Stomach smooth muscle (tissue), 2 donors: ENCODE measurements at regions not wholly inside any gene's neighbourhood (a gene's known extent, or its start where the extent isn't known, plus 50 kb on each side); places are given as distances from the start of the nearest gene placed in this dataset.

Experiments used
- H3K27ac ChIP-seq: one replicate; pipeline ENCODE4 v1.7.0; 2013; ENCODE audit warnings: mild to moderate bottlenecking, low read length, inconsistent platforms
- H3K27me3 ChIP-seq, 2 donors: one replicate each; pipeline ENCODE4 v1.7.0; 2013; ENCODE audit warnings: low read length in 2 of 2; ENCODE audit not compliant: insufficient read depth in 2 of 2, control insufficient read depth in 1 of 2
- H3K36me3 ChIP-seq, 2 donors: one replicate each; pipeline ENCODE4 v1.7.0; 2013; ENCODE audit warnings: low read length in 2 of 2; ENCODE audit not compliant: control insufficient read depth in 2 of 2, insufficient read depth in 2 of 2
- H3K4me1 ChIP-seq: one replicate; pipeline ENCODE4 v1.7.0; 2013; ENCODE audit warnings: low read length; ENCODE audit not compliant: control insufficient read depth, insufficient read depth
- H3K4me3 ChIP-seq, 2 donors: one replicate each; pipeline ENCODE4 v1.7.0; 2013; ENCODE audit warnings: low read length in 2 of 2
- H3K9ac ChIP-seq, 2 donors: one replicate each; pipeline ENCODE4 v1.7.0; 2013; ENCODE audit warnings: low read length in 2 of 2, mild to moderate bottlenecking in 1 of 2
- H3K9me3 ChIP-seq, 2 donors: one replicate each; pipeline ENCODE4 v1.7.0; 2013; ENCODE audit warnings: low read length in 2 of 2; ENCODE audit not compliant: control insufficient read depth in 2 of 2
- donor health status: healthy.
- donor health status: Pancreatic carcinoma.

- H3K9me3 ChIP-seq: no peaks in the 10 kb centered on the region
- H3K27ac ChIP-seq: no peak overlapping the region
- no peaks in the 10 kb centered on the region for H3K36me3 ChIP-seq
- no peaks in the 10 kb centered on the region for H3K4me1 ChIP-seq
- H3K4me3 ChIP-seq: no peak overlapping the region
- H3K27me3 ChIP-seq: no peaks in the 10 kb centered on the region
- H3K9ac ChIP-seq: no peak overlapping the region
Observed at GRCh38 chr6:12221856-12222255, 68.3 kb upstream of the EDN1 start.

- H3K4me3 ChIP-seq: no peak overlapping the region
- H3K9ac ChIP-seq: no peak overlapping the region
- no peaks in the 10 kb centered on the region for H3K4me1 ChIP-seq
- H3K9me3 ChIP-seq: no peaks in the 10 kb centered on the region
- H3K27ac ChIP-seq: no peak overlapping the region
- no peaks in the 10 kb centered on the region for H3K36me3 ChIP-seq
- no peaks in the 10 kb centered on the region for H3K27me3 ChIP-seq
Observed at GRCh38 chr6:12222405-12223366, 67.5 kb upstream of the EDN1 start.

- H3K4me3 ChIP-seq: no peak overlapping the region
- H3K27me3 ChIP-seq: no peaks in the 10 kb centered on the region
- H3K4me1 ChIP-seq: no peaks in the 10 kb centered on the region
- H3K36me3 ChIP-seq: no peaks in the 10 kb centered on the region
- H3K9me3 ChIP-seq: no peaks in the 10 kb centered on the region
- H3K9ac ChIP-seq: no peak overlapping the region
- H3K27ac ChIP-seq: no peak overlapping the region
Observed at GRCh38 chr6:12223383-12223782, 66.8 kb upstream of the EDN1 start.

GRCh38 chr6:12224251-12224650 is 65.9 kb upstream of the EDN1 start:
- no peaks in the 10 kb centered on the region for H3K9me3 ChIP-seq
- no peaks in the 10 kb centered on the region for H3K27me3 ChIP-seq
- no peak overlapping the region for H3K4me3 ChIP-seq
- no peaks in the 10 kb centered on the region for H3K4me1 ChIP-seq
- no peak overlapping the region for H3K27ac ChIP-seq
- H3K36me3 ChIP-seq: no peaks in the 10 kb centered on the region
- H3K9ac ChIP-seq: no peak overlapping the region

GRCh38 chr6:12228447-12229146 is 61.6 kb upstream of the EDN1 start:
- no peaks in the 10 kb centered on the region for H3K27me3 ChIP-seq
- no peak overlapping the region for H3K4me3 ChIP-seq
- H3K27ac ChIP-seq: no peak overlapping the region
- no peaks in the 10 kb centered on the region for H3K36me3 ChIP-seq
- H3K9ac ChIP-seq: no peak overlapping the region
- H3K9me3 ChIP-seq: no peaks in the 10 kb centered on the region
- H3K4me1 ChIP-seq: peaks cover 3% of the 10 kb centered on the region

GRCh38 chr6:12229332-12229731 is 60.8 kb upstream of the EDN1 start:
- peaks cover 8% of the 10 kb centered on the region for H3K4me1 ChIP-seq
- H3K27ac ChIP-seq: no peak overlapping the region
- H3K27me3 ChIP-seq: no peaks in the 10 kb centered on the region
- H3K4me3 ChIP-seq: no peak overlapping the region
- no peak overlapping the region for H3K9ac ChIP-seq
- no peaks in the 10 kb centered on the region for H3K36me3 ChIP-seq
- no peaks in the 10 kb centered on the region for H3K9me3 ChIP-seq

- H3K36me3 ChIP-seq: no peaks in the 10 kb centered on the region
- no peak overlapping the region for H3K4me3 ChIP-seq
- no peak overlapping the region for H3K9ac ChIP-seq
Observed at GRCh38 chr6:12230523-12230922, 59.6 kb upstream of the EDN1 start.

GRCh38 chr6:12232339-12232738 is 57.8 kb upstream of the EDN1 start:
- Histone ChIP-seq H3K9ac (no peak overlapping the region), H3K9me3 (no peaks in the 10 kb centered on the region), H3K4me3 (no peak overlapping the region), H3K36me3 (no peaks in the 10 kb centered on the region), H3K4me1 (peaks cover 8% of the 10 kb centered on the region), H3K27me3 (no peaks in the 10 kb centered on the region), H3K27ac (no peak overlapping the region)

More at GRCh38 chr6:12230523-12230922, 59.6 kb upstream of the EDN1 start:
- Histone ChIP-seq H3K27ac (no peak overlapping the region), H3K9me3 (no peaks in the 10 kb centered on the region), H3K27me3 (no peaks in the 10 kb centered on the region), H3K4me1 (peaks cover 8% of the 10 kb centered on the region)

- no peak overlapping the region for H3K4me3 ChIP-seq
- no peak overlapping the region for H3K27ac ChIP-seq
- no peaks in the 10 kb centered on the region for H3K27me3 ChIP-seq
- H3K9me3 ChIP-seq: no peaks in the 10 kb centered on the region
- no peak overlapping the region for H3K9ac ChIP-seq
- peaks cover 8% of the 10 kb centered on the region for H3K4me1 ChIP-seq
- no peaks in the 10 kb centered on the region for H3K36me3 ChIP-seq
Observed at GRCh38 chr6:12232821-12233220, 57.3 kb upstream of the EDN1 start.

GRCh38 chr6:12233693-12234571 is 56.2 kb upstream of the EDN1 start:
- H3K9me3 ChIP-seq: no peaks in the 10 kb centered on the region
- peak overlapping the region; percentile 43 for H3K27ac ChIP-seq
- H3K4me3 ChIP-seq: peak overlapping the region in 1 of 2 donors; percentile 47
- no peaks in the 10 kb centered on the region for H3K27me3 ChIP-seq
- H3K36me3 ChIP-seq: no peaks in the 10 kb centered on the region
- H3K9ac ChIP-seq: no peak overlapping the region
- peaks cover 8% of the 10 kb centered on the region for H3K4me1 ChIP-seq
